WTC11 (cell line): ENCODE measurements at regions not wholly inside any gene's neighbourhood (a gene's known extent, or its start where the extent isn't known, plus 50 kb on each side); places are given as distances from the start of the nearest gene placed in this dataset.

ENCODE experiments used
- ATAC-seq: fragments of 200-7000 bp; cut with Tn5 transposase; 2 replicates; pipeline ENCODE4 v1.10.0; 2021; ENCODE audit warnings: mild to moderate bottlenecking, moderate library complexity
- CTCF ChIA-PET: fragments of 300-600 bp; sonication (Branson Sonifier 250); formaldehyde crosslinking; loops from one replicate; lab custom pipeline; 2021; ENCODE audit warnings: antibody characterized with exemption; lab: Charles Lee
- POLR2A ChIA-PET: fragments of 350-600 bp; sonication (Branson Sonifier 250); formaldehyde crosslinking; loops from one replicate; lab custom pipeline; 2021; ENCODE audit warnings: antibody characterized with exemption; lab: Charles Lee
- DNase-seq: peaks from one replicate; pipeline ENCODE4 v3.0.0; 2021; ENCODE audit warnings: low spot score
- H3K27ac Mint-ChIP-seq: 2 replicates; pipeline ENCODE4 v1.8.0; 2021; ENCODE audit warnings: mixed read lengths
- H3K27me3 Mint-ChIP-seq: 2 replicates; pipeline ENCODE4 v1.8.0; 2021; ENCODE audit warnings: low read depth, mild to moderate bottlenecking, moderate library complexity, mixed read lengths
- H3K36me3 Mint-ChIP-seq: 2 replicates; pipeline ENCODE4 v1.8.0; 2021; ENCODE audit warnings: mixed read lengths
- H3K4me1 Mint-ChIP-seq: 2 replicates; pipeline ENCODE4 v1.8.0; 2022; ENCODE audit warnings: mixed read lengths
- H3K4me3 Mint-ChIP-seq: 2 replicates; pipeline ENCODE4 v1.8.0; 2021; ENCODE audit warnings: mild to moderate bottlenecking, moderate library complexity, mixed read lengths
- H3K9me3 Mint-ChIP-seq: 2 replicates; pipeline ENCODE4 v1.8.0; 2021; ENCODE audit warnings: mixed read lengths
- ARID4B ChIP-seq: sonication (generic); formaldehyde crosslinking; IDR thresholded peaks from 2 replicates; pipeline ENCODE4 v1.8.0; 2023; ENCODE audit warnings: missing genetic modification reagents, mild to moderate bottlenecking, borderline replicate concordance
- ATF2 ChIP-seq: sonication (generic); formaldehyde crosslinking; IDR thresholded peaks from 2 replicates; pipeline ENCODE4 v1.8.1; 2022; ENCODE audit warnings: low read depth, missing genetic modification reagents, borderline replicate concordance
- E2F4 ChIP-seq: sonication (generic); formaldehyde crosslinking; IDR thresholded peaks from 2 replicates; pipeline ENCODE4 v1.8.1; 2022; ENCODE audit warnings: low read depth, mild to moderate bottlenecking, moderate library complexity, missing genetic modification reagents, borderline replicate concordance
- FOXP1 ChIP-seq: sonication (generic); formaldehyde crosslinking; IDR thresholded peaks from 2 replicates; pipeline ENCODE4 v1.8.0; 2022; ENCODE audit warnings: missing genetic modification reagents, mild to moderate bottlenecking, moderate library complexity, borderline replicate concordance
- GTF2I ChIP-seq: fragments of 250-450 bp; sonication (Bioruptor Pico); conservative IDR thresholded peaks from 2 replicates; pipeline ENCODE4 v1.4.0; 2021; ENCODE audit warnings: mild to moderate bottlenecking
- MLX ChIP-seq: sonication (generic); formaldehyde crosslinking; IDR thresholded peaks from 2 replicates; pipeline ENCODE4 v1.8.1; 2023; ENCODE audit warnings: mild to moderate bottlenecking, missing genetic modification reagents, moderate library complexity
- NFATC4 ChIP-seq: fragments of 250-450 bp; sonication (Bioruptor Pico); IDR thresholded peaks from 2 replicates; pipeline ENCODE4 v1.9.0; 2021; ENCODE audit warnings: mild to moderate bottlenecking
- NFE2L1 ChIP-seq: sonication (generic); formaldehyde crosslinking; IDR thresholded peaks from 2 replicates; pipeline ENCODE4 v1.8.1; 2023; ENCODE audit warnings: missing genetic modification reagents
- NFYB ChIP-seq: sonication (generic); formaldehyde crosslinking; conservative IDR thresholded peaks from 2 replicates; pipeline ENCODE4 v1.8.0; 2022; ENCODE audit warnings: low read depth, missing genetic modification reagents
- NR1H2 ChIP-seq: sonication (generic); formaldehyde crosslinking; IDR thresholded peaks from 2 replicates; pipeline ENCODE4 v1.9.0; 2021; ENCODE audit warnings: mild to moderate bottlenecking, moderate library complexity, missing genetic modification reagents
- NR2C2 ChIP-seq: sonication (generic); formaldehyde crosslinking; IDR thresholded peaks from 2 replicates; pipeline ENCODE4 v1.8.0; 2022; ENCODE audit warnings: mild to moderate bottlenecking, missing genetic modification reagents
- PRDM15 ChIP-seq: sonication (generic); formaldehyde crosslinking; IDR thresholded peaks from 2 replicates; pipeline ENCODE4 v1.8.0; 2022; ENCODE audit warnings: missing genetic modification reagents
- TEAD1 ChIP-seq: sonication (generic); formaldehyde crosslinking; IDR thresholded peaks from 2 replicates; pipeline ENCODE4 v1.8.0; 2022; ENCODE audit warnings: mild to moderate bottlenecking, missing genetic modification reagents
- ZBTB43 ChIP-seq: sonication (generic); formaldehyde crosslinking; IDR thresholded peaks from 2 replicates; pipeline ENCODE4 v1.8.1; 2023; ENCODE audit warnings: mild to moderate bottlenecking, missing genetic modification reagents
- ZMAT4 ChIP-seq: fragments of 250-450 bp; sonication (Bioruptor Pico); IDR thresholded peaks from 2 replicates; pipeline ENCODE4 v1.9.0; 2021; ENCODE audit warnings: mild to moderate bottlenecking
- ZNF317 ChIP-seq: sonication (generic); formaldehyde crosslinking; IDR thresholded peaks from 2 replicates; pipeline ENCODE4 v1.8.1; 2023; ENCODE audit warnings: low read depth, mild to moderate bottlenecking, moderate library complexity, missing genetic modification reagents, borderline replicate concordance

GRCh38 chrX:117713411-117713810 lies 403.2 kb downstream of the KLHL13 start:
- H3K36me3 Mint-ChIP-seq = no peaks in the 10 kb centered on the region
- no peak overlapping the region for H3K27ac Mint-ChIP-seq
- DNase-seq (no peak), ATAC-seq (no peak)
- H3K9me3 Mint-ChIP-seq = no peaks in the 10 kb centered on the region
- H3K27me3 Mint-ChIP-seq = no peaks in the 10 kb centered on the region
- POLR2A ChIA-PET = no interaction called here
- CTCF ChIA-PET = no interaction called here
- H3K4me1 Mint-ChIP-seq = peaks cover 11% of the 10 kb centered on the region
- no peak overlapping the region for H3K4me3 Mint-ChIP-seq
- TF ChIP-seq E2F4 (CRISPR knock-in tag) = no peak
- no peak for TF ChIP-seq PRDM15 (CRISPR knock-in tag)
- no peak for TF ChIP-seq ZNF317 (CRISPR knock-in tag)
- TF ChIP-seq ZBTB43 (CRISPR knock-in tag) = no peak
- no peak for TF ChIP-seq ARID4B (CRISPR knock-in tag)
- TF ChIP-seq NFATC4 (CRISPR knock-in tag) = no peak
- TF ChIP-seq NR1H2 (CRISPR knock-in tag) = no peak
- no peak for TF ChIP-seq MLX
- no peak for TF ChIP-seq FOXP1
- no peak for TF ChIP-seq GTF2I (CRISPR knock-in tag)
- no peak for TF ChIP-seq TEAD1 (CRISPR knock-in tag)
- no peak for TF ChIP-seq ATF2 (CRISPR knock-in tag)
- TF ChIP-seq ZMAT4 (CRISPR knock-in tag) = no peak
- no peak for TF ChIP-seq NFE2L1 (CRISPR knock-in tag)
- TF ChIP-seq NR2C2 (CRISPR knock-in tag) = no peak
- no peak for TF ChIP-seq NFYB
